DND-41 (cell line): ENCODE measurements at regions not wholly inside any gene's neighbourhood (a gene's known extent, or its start where the extent isn't known, plus 50 kb on each side); places are given as distances from the start of the nearest gene placed in this dataset.

Experiments used
- CTCF ChIP-seq: IDR thresholded peaks from 2 replicates; pipeline ENCODE4 v1.5.1; 2012; ENCODE audit warnings: borderline replicate concordance, low read length, moderate library complexity, mild to moderate bottlenecking; ENCODE audit not compliant: poor library complexity, severe bottlenecking; ENCODE audit errors: extremely low read depth
- EZH2 ChIP-seq: IDR thresholded peaks from 3 replicates; pipeline ENCODE4 v1.6.1; 2012; ENCODE audit warnings: borderline replicate concordance, low read depth, mild to moderate bottlenecking, moderate library complexity, low read length, inconsistent platforms; ENCODE audit not compliant: severe bottlenecking

GRCh38 chr15:91664224-91664836 is 189.2 kb upstream of the SLCO3A1 start:
- TF ChIP-seq EZH2 = no peak
- TF ChIP-seq CTCF = no peak
